B cell (primary cell): ENCODE measurements at regions not wholly inside any gene's neighbourhood (a gene's known extent, or its start where the extent isn't known, plus 50 kb on each side); places are given as distances from the start of the nearest gene placed in this dataset.

ENCODE experiments used
- ATAC-seq: fragments of 200-7000 bp; cut with Tn5 transposase; one replicate; pipeline ENCODE4 v1.10.0; 2021; ENCODE audit warnings: low read depth, mild to moderate bottlenecking, moderate number of reproducible peaks, moderate library complexity
- CTCF ChIA-PET: fragments of 350-600 bp; sonication (Branson Sonifier 250); formaldehyde crosslinking; loops from one replicate; lab custom pipeline; 2021; ENCODE audit warnings: antibody characterized with exemption, inconsistent platforms; lab: Charles Lee
- POLR2A ChIA-PET: fragments of 350-600 bp; sonication (Branson Sonifier 250); formaldehyde crosslinking; loops from one replicate; lab custom pipeline; 2021; ENCODE audit warnings: antibody characterized with exemption; lab: Charles Lee
- DNase-seq: peaks from one replicate; pipeline ENCODE4 v3.0.0; 2013
- H2AFZ ChIP-seq: 2 replicates; pipeline ENCODE4 v1.6.1; 2012; ENCODE audit warnings: mild to moderate bottlenecking, low read depth, low read length; ENCODE audit not compliant: insufficient read depth, poor library complexity, severe bottlenecking
- H3K27ac ChIP-seq, 2 donors: 1 replicate in 1 of 2; 2 replicates in 1 of 2; pipeline ENCODE4 v1.5.1; 2012 to 2013; ENCODE audit warnings: low read length in 2 of 2, mild to moderate bottlenecking in 2 of 2, moderate library complexity in 1 of 2
- H3K27me3 ChIP-seq, 4 experiments: fragments of 200-600 bp in 1 of 4; sonication (generic) in 1 of 4; replicated peaks in 1 of 4; 1 replicate in 2 of 4; 2 replicates in 2 of 4; pipeline versions ENCODE4 v1.6.1 to v1.7.0; 2013 to 2016; ENCODE audit warnings: low read length in 3 of 4, mild to moderate bottlenecking in 2 of 4, mixed read lengths in 1 of 4, moderate library complexity in 1 of 4; ENCODE audit not compliant: insufficient read depth in 4 of 4, control insufficient read depth in 3 of 4; ENCODE audit errors: control extremely low read depth in 1 of 4
- H3K36me3 ChIP-seq, 2 experiments: replicated peaks in 1 of 2; 1 replicate in 1 of 2; 2 replicates in 1 of 2; pipeline versions ENCODE4 v1.6.1 to v1.7.1; 2013; ENCODE audit warnings: low read length in 1 of 2; ENCODE audit not compliant: insufficient read depth in 2 of 2, control insufficient read depth in 1 of 2; ENCODE audit errors: control extremely low read depth in 1 of 2, extremely low read depth in 1 of 2
- H3K4me1 ChIP-seq, 2 donors: fragments of 200-600 bp in 1 of 2; sonication (generic) in 1 of 2; 1 replicate in 1 of 2; 2 replicates in 1 of 2; pipeline versions ENCODE4 v1.5.1 to v1.6.1; 2013 to 2017; ENCODE audit warnings: low read length in 2 of 2; ENCODE audit not compliant: control insufficient read depth in 2 of 2, insufficient read depth in 2 of 2
- H3K4me2 ChIP-seq: replicated peaks from 2 replicates; pipeline ENCODE3; 2012; ENCODE audit warnings: mild to moderate bottlenecking, low read depth, low read length; ENCODE audit not compliant: poor library complexity, severe bottlenecking
- H3K4me3 ChIP-seq, 5 experiments: fragments of 200-600 bp in 1 of 5; sonication (generic) in 1 of 5; 1 replicate in 3 of 5; 2 replicates in 2 of 5; pipeline versions ENCODE4 v1.5.1 to v1.7.0; 2011 to 2016; ENCODE audit warnings: low read length in 4 of 5, mild to moderate bottlenecking in 4 of 5, low read depth in 2 of 5, control low read depth in 1 of 5, moderate library complexity in 1 of 5; ENCODE audit not compliant: insufficient read depth in 1 of 5; ENCODE audit errors: control extremely low read depth in 1 of 5, extremely low read depth in 1 of 5
- H3K79me2 ChIP-seq: fragments of 200-600 bp; sonication (generic); one replicate; pipeline ENCODE4 v1.6.0; 2016; ENCODE audit warnings: low read length; ENCODE audit not compliant: control insufficient read depth, insufficient read depth
- H3K9ac ChIP-seq: fragments of 200-600 bp; sonication (generic); 2 replicates; pipeline ENCODE4 v1.6.1; 2017; ENCODE audit warnings: mild to moderate bottlenecking, low read length, moderate library complexity
- H3K9me3 ChIP-seq, 3 donors: one replicate each; pipeline versions ENCODE4 v1.6.1 to v1.7.1; 2013; ENCODE audit warnings: low read length in 2 of 3; ENCODE audit not compliant: control insufficient read depth in 2 of 3, insufficient read depth in 1 of 3; ENCODE audit errors: control extremely low read depth in 1 of 3
- H4K20me1 ChIP-seq: 2 replicates; pipeline ENCODE4 v1.6.0; 2012; ENCODE audit warnings: mild to moderate bottlenecking, low read length; ENCODE audit not compliant: insufficient read depth, control insufficient read depth, poor library complexity, severe bottlenecking
- H3K27ac Mint-ChIP-seq: one replicate; pipeline ENCODE4 v1.8.0; 2021; ENCODE audit warnings: mixed read lengths
- H3K27me3 Mint-ChIP-seq: one replicate; pipeline ENCODE4 v1.8.0; 2021; ENCODE audit warnings: mixed read lengths
- H3K4me1 Mint-ChIP-seq: one replicate; pipeline ENCODE4 v1.8.0; 2021; ENCODE audit warnings: mixed read lengths
- H3K4me3 Mint-ChIP-seq: one replicate; pipeline ENCODE4 v1.8.0; 2021; ENCODE audit warnings: mixed read lengths
- H3K9me3 Mint-ChIP-seq: one replicate; pipeline ENCODE4 v1.8.0; 2022; ENCODE audit warnings: mixed read lengths; ENCODE audit not compliant: insufficient read depth
- CTCF ChIP-seq: fragments of 200-600 bp; IDR thresholded peaks from one replicate; pipeline ENCODE4 v1.8.0; 2022; ENCODE audit warnings: antibody characterized with exemption, mild to moderate bottlenecking
- EZH2 ChIP-seq: IDR thresholded peaks from 2 replicates; pipeline ENCODE4 v1.6.1; 2012; ENCODE audit warnings: borderline replicate concordance, low read depth, mild to moderate bottlenecking, moderate library complexity, low read length; ENCODE audit not compliant: insufficient read depth, poor library complexity, severe bottlenecking
- WGBS: methylation state at CpG from one replicate; pipeline ENCODE4 v1.1.5; 2013; ENCODE audit warnings: missing lambda C conversion rate; ENCODE audit not compliant: insufficient coverage; 5-methylcytosine and 5-hydroxymethylcytosine counted together
- intact Hi-C: fragments of 100-400 bp; cut with micrococcal nuclease; formaldehyde crosslinking; loops from one replicate; pipeline ENCODE4 v1.10.0; 2022

- ChIA-PET CTCF (no interaction called here), POLR2A (no interaction called here)
- no peaks in the 10 kb centered on the region for H4K20me1 ChIP-seq
- Mint-ChIP-seq H3K4me3 (no peak overlapping the region), H3K4me1 (no peaks in the 10 kb centered on the region), H3K27ac (no peak overlapping the region), H3K27me3 (peaks cover 5% of the 10 kb centered on the region), H3K9me3 (no peaks in the 10 kb centered on the region)
- H3K4me3 ChIP-seq, result no peak overlapping the region
- ATAC-seq, result no peak
- H3K4me2 ChIP-seq, result no peak overlapping the region
- H3K27me3 ChIP-seq, result no peaks in the 10 kb centered on the region
- no peak for DNase-seq
- H3K9me3 ChIP-seq, result peaks cover 0 to 3% (median 0%) of the 10 kb centered on the region in 3 donors
- H3K27ac ChIP-seq, result no peak overlapping the region
- 85% methylated on average over 17 of the region's 18 CpGs for WGBS
- no peak overlapping the region for H2AFZ ChIP-seq
- H3K4me1 ChIP-seq, result no peaks in the 10 kb centered on the region
- TF ChIP-seq CTCF, result no peak
- no peak for TF ChIP-seq EZH2
- no peaks in the 10 kb centered on the region for H3K36me3 ChIP-seq
- intact Hi-C loops, result no loop called here
- H3K79me2 ChIP-seq, result no peaks in the 10 kb centered on the region
- no peak overlapping the region for H3K9ac ChIP-seq
These were observed 565.2 kb downstream of the BUD13 start for GRCh38 chr11:116207421-116208141.

GRCh38 chr11:116207019-116207418, 565.8 kb downstream of the BUD13 start:
- ATAC-seq, result no peak

More at GRCh38 chr11:116207019-116207418, 565.8 kb downstream of the BUD13 start:
- TF ChIP-seq CTCF (no peak), EZH2 (no peak)
- no peak overlapping the region for H3K27ac ChIP-seq
- Mint-ChIP-seq H3K9me3 (no peaks in the 10 kb centered on the region), H3K4me3 (no peak overlapping the region), H3K4me1 (no peaks in the 10 kb centered on the region), H3K27me3 (peaks cover 4% of the 10 kb centered on the region), H3K27ac (no peak overlapping the region)
- no peak overlapping the region for H2AFZ ChIP-seq
- no peak overlapping the region for H3K4me3 ChIP-seq
- no peak overlapping the region for H3K4me2 ChIP-seq
- H3K27me3 ChIP-seq, result no peaks in the 10 kb centered on the region
- no peaks in the 10 kb centered on the region for H4K20me1 ChIP-seq
- intact Hi-C loops, result no loop called here
- H3K9me3 ChIP-seq, result peaks cover 0 to 3% (median 0%) of the 10 kb centered on the region in 3 donors
- CTCF ChIA-PET, result no interaction called here
- H3K36me3 ChIP-seq, result no peaks in the 10 kb centered on the region
- no peak overlapping the region for H3K9ac ChIP-seq
- WGBS, result 67% methylated on average over 2 of the region's 2 CpGs
- no peaks in the 10 kb centered on the region for H3K79me2 ChIP-seq
- H3K4me1 ChIP-seq, result no peaks in the 10 kb centered on the region
- POLR2A ChIA-PET, result no interaction called here
- DNase-seq, result no peak
